ENCODE measurements at regions not wholly inside any gene's neighbourhood (a gene's known extent, or its start where the extent isn't known, plus 50 kb on each side); places are given as distances from the start of the nearest gene placed in this dataset.
"Not testable (repeated sequence)": the region's sequence is repeated elsewhere in the genome, so short reads cannot be mapped to it uniquely, and the experiment has no call there.

DNA sequence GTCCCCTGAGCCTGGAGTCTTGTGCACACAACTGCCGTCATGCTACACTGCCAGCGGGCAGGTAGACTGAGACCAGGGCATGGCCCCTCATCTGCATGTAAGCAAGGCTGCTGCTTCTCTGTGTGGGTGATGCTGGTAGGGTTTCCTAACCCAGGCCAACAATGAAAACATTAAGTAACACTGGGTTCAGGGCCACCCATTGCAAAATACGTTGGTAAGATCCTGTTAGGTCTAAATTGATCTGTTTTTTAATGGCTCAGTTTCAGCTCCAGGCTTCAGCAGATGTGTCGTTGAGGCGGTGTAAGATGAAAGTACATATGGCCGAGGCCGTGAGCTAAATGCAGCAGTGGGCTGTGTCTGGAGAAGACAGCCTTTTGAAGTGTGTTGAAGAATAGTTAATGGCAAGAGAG, 383.4 kb downstream of the IRS2 start:
- TF ChIP-seq, protein P1, sequence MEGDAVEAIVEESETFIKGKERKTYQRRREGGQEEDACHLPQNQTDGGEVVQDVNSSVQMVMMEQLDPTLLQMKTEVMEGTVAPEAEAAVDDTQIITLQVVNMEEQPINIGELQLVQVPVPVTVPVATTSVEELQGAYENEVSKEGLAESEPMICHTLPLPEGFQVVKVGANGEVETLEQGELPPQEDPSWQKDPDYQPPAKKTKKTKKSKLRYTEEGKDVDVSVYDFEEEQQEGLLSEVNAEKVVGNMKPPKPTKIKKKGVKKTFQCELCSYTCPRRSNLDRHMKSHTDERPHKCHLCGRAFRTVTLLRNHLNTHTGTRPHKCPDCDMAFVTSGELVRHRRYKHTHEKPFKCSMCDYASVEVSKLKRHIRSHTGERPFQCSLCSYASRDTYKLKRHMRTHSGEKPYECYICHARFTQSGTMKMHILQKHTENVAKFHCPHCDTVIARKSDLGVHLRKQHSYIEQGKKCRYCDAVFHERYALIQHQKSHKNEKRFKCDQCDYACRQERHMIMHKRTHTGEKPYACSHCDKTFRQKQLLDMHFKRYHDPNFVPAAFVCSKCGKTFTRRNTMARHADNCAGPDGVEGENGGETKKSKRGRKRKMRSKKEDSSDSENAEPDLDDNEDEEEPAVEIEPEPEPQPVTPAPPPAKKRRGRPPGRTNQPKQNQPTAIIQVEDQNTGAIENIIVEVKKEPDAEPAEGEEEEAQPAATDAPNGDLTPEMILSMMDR (IDR thresholded peaks at IDR 0.05), result no peak
- no peak for TF ChIP-seq POLR2A (IDR thresholded peaks at IDR 0.05)
- H3K27ac ChIP-seq, result no peak overlapping the region
- DNase-seq, result no peak
- H3K27me3 ChIP-seq, result no peaks in the 10 kb centered on the region
- no peaks in the 10 kb centered on the region for H3K9me3 ChIP-seq
- no peaks in the 10 kb centered on the region for H3K36me3 ChIP-seq
- H3K4me3 ChIP-seq, result no peak overlapping the region
- intact Hi-C loops (cut with DNase I; ENCODE audit: low total_unique reads), result no loop called here
- no peaks in the 10 kb centered on the region for H3K4me1 ChIP-seq

DNA sequence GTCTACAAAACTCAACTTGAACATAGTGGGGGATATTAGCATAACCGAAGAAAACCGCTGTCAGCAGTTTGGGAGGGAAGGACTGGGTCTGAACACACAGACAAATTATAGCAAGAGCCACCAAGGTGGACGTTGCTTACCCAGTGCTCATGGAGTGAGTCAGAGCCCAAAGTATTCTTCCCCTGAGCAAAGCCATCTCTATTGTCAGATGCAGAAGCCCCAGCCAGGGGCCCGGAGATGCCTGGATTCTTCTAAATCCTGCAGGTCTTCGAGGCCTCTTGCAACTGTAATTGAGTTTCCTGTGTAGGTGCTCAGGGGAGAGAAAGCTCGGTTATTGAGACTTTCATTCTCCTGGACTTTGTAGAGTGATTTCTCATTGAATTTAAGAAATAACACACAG, 384.5 kb downstream of the IRS2 start:
- no peak for DNase-seq
- intact Hi-C loops (cut with DNase I; ENCODE audit: low total_unique reads), result no loop called here
- Histone ChIP-seq H3K27me3 (no peaks in the 10 kb centered on the region), H3K4me3 (no peak overlapping the region), H3K9me3 (no peaks in the 10 kb centered on the region), H3K4me1 (no peaks in the 10 kb centered on the region), H3K36me3 (no peaks in the 10 kb centered on the region), H3K27ac (no peak overlapping the region)
- TF ChIP-seq, protein P1 (IDR thresholded peaks at IDR 0.05), result no peak
- no peak for TF ChIP-seq POLR2A (IDR thresholded peaks at IDR 0.05)

- intact Hi-C loops (cut with DNase I; ENCODE audit: low total_unique reads), result no loop called here
- Histone ChIP-seq H3K4me3 (no peak overlapping the region), H3K4me1 (no peaks in the 10 kb centered on the region), H3K9me3 (no peaks in the 10 kb centered on the region), H3K27me3 (no peaks in the 10 kb centered on the region), H3K36me3 (no peaks in the 10 kb centered on the region), H3K27ac (no peak overlapping the region)
- no peak for TF ChIP-seq POLR2A (IDR thresholded peaks at IDR 0.05)
- TF ChIP-seq, protein P1 (IDR thresholded peaks at IDR 0.05), result no peak
- DNase-seq, result no peak
Observed at GRCh38 chr13:109401307-109401706, 385.1 kb downstream of the IRS2 start.

DNA sequence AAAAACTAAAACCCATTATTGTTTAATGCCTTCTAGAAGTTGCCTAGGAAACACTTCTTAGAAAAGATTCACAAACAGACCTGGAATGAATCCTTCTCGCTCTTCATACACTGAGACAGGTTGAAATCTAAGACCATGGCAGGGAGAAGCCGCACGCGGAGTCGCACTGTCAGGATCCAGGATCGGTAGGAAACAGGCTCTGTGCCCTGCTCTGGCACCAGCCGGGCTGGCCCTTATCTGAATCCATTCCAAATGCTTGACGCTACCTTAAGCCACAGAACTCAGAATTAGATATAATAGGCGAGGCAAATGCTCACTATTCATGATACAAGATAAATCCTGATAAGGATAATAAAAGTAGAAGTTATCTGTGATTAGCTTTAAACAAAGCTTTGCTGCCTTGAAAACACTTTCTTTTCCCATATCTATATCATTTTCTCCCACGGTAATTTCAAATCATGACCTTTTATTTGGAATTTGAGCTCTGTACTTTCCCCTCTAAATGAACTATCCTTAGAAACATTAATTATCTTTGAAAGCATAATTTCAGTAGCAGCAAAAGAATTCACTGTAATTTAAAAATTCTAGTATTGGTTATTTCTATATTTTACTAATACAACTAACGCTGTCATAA, 385.6 kb downstream of the IRS2 start:
- H3K27ac ChIP-seq, result no peak overlapping the region
- no peak for DNase-seq
- intact Hi-C loops (cut with DNase I; ENCODE audit: low total_unique reads), result no loop called here

DNA sequence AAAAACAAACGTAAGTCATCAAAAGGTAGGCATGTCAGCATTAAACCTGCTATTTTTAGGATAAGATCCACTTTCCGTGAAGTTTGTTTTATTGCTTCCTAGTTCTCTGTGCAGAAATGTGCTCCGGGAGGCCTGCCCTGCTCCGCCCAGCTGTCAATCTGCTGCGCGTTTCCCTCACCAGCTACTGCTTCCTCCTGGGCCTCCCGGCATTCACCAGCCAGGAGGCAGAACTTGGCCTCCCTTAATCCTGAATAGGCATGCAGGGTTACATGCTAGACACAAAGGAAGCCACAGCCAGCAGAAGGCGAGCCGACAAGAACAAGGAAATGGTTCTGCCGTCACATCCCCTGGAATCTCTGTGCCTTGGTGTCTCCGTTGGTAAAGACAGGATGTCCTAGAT, 386.2 kb downstream of the IRS2 start:
- Histone ChIP-seq H3K36me3 (no peaks in the 10 kb centered on the region), H3K27me3 (no peaks in the 10 kb centered on the region), H3K9me3 (no peaks in the 10 kb centered on the region), H3K4me1 (no peaks in the 10 kb centered on the region), H3K4me3 (no peak overlapping the region), H3K27ac (no peak overlapping the region)
- no peak for TF ChIP-seq POLR2A (IDR thresholded peaks at IDR 0.05)
- TF ChIP-seq, protein P1 (IDR thresholded peaks at IDR 0.05), result no peak
- intact Hi-C loops (cut with DNase I; ENCODE audit: low total_unique reads), result no loop called here
- DNase-seq, result no peak

More for the DNA sequence above, 385.6 kb downstream of the IRS2 start:
- no peaks in the 10 kb centered on the region for H3K9me3 ChIP-seq
- TF ChIP-seq POLR2A (IDR thresholded peaks at IDR 0.05), result no peak
- TF ChIP-seq, protein P1 (IDR thresholded peaks at IDR 0.05), result no peak
- no peaks in the 10 kb centered on the region for H3K36me3 ChIP-seq
- H3K4me3 ChIP-seq, result no peak overlapping the region
- H3K4me1 ChIP-seq, result no peaks in the 10 kb centered on the region
- H3K27me3 ChIP-seq, result no peaks in the 10 kb centered on the region

DNA sequence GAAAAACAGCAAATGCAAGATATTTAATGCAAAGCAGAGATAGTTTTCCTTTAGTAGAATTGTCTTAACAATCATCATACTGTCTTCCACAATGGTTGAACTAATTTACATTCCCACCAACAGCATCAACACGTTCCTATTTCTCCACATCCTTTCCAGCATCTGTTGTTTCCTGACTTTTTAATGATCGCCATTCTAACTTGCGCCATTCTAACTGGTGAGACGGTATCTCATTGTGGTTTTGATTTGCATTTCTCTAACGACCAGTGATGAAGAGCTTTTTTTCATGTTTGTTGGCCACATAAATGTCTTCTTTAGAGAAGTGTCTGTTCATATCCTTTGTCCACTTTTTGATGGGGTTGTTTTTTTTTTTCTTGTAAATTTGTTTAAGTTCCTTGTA, 388.3 kb downstream of the IRS2 start:
- H3K27ac ChIP-seq; H3K27me3 ChIP-seq; DNase-seq; H3K9me3 ChIP-seq; H3K36me3 ChIP-seq; H3K4me1 ChIP-seq; intact Hi-C loops (cut with DNase I; ENCODE audit: low total_unique reads); H3K4me3 ChIP-seq: not testable (repeated sequence)
